ENCODE measurements at regions not wholly inside any gene's neighbourhood (a gene's known extent, or its start where the extent isn't known, plus 50 kb on each side); places are given as distances from the start of the nearest gene placed in this dataset.

GRCh38 chrX:47710252-47710651 is 51.3 kb upstream of the UXT start:
- H2AFZ ChIP-seq (replicated peaks; ENCODE audit: low read length, poor library complexity) = no peak overlapping the region
- H4K20me1 ChIP-seq (ENCODE audit: insufficient read depth, low read length) = no peaks in the 10 kb centered on the region
- in situ Hi-C loops (cut with MboI; ENCODE audit: low sequenced_read_pairs) (no loop called here), dilution Hi-C loops (cut with HindIII; ENCODE audit: low sequenced_read_pairs, unreplicated experiment) (no loop called here), intact Hi-C loops (cut with micrococcal nuclease) (no loop called here)
- ChIA-PET CTCF (no interaction called here), POLR2A (ENCODE audit: unreplicated experiment) (no interaction called here)
- H2BK120ac ChIP-seq (ENCODE audit: low read depth, low read length) = no peak overlapping the region
- no peak overlapping the region for H3K14ac ChIP-seq (replicated peaks; ENCODE audit: low read depth, low read length)
- H3K36me3 ChIP-seq (ENCODE audit: control insufficient read depth, insufficient read depth, low read length) = no peaks in the 10 kb centered on the region
- H3K9me3 ChIP-seq (ENCODE audit: control insufficient read depth, insufficient read depth, low read length) = no peaks in the 10 kb centered on the region
- no peak overlapping the region for H2AK9ac ChIP-seq (replicated peaks; ENCODE audit: low read depth, low read length, poor library complexity)
- no TSS peak for BruUV-seq (replicated peaks)
- no peak overlapping the region for H4K5ac ChIP-seq (ENCODE audit: low read depth, low read length)
- H2BK5ac ChIP-seq (ENCODE audit: low read depth, low read length, poor library complexity, severe bottlenecking) = no peak overlapping the region
- no peak overlapping the region for H2BK15ac ChIP-seq (ENCODE audit: low read depth, low read length)
- H4K8ac ChIP-seq (ENCODE audit: low read depth in 2 of 2, low read length in 2 of 2) = no peak overlapping the region
- TF ChIP-seq ELK1 (IDR thresholded peaks at IDR 0.05; ENCODE audit: borderline replicate concordance, low read depth, low read length) = no peak
- TF ChIP-seq NFE2L2 (IDR thresholded peaks at IDR 0.05; ENCODE audit: low read depth, low read length) = no peak
- no peak for TF ChIP-seq SMC3 (IDR thresholded peaks at IDR 0.05; ENCODE audit: low read depth, low read length)
- TF ChIP-seq BHLHE40 (IDR thresholded peaks at IDR 0.05; ENCODE audit: low read depth, low read length) = no peak
- TF ChIP-seq MAFK (IDR thresholded peaks at IDR 0.05; ENCODE audit: low read depth, low read length) = no peak
- no peak for TF ChIP-seq RCOR1 (IDR thresholded peaks at IDR 0.05; ENCODE audit: insufficient replicate concordance, low read length)
- TF ChIP-seq RAD21 (IDR thresholded peaks at IDR 0.05; ENCODE audit: low read length) = no peak
- no peak for TF ChIP-seq USF2 (IDR thresholded peaks at IDR 0.05; ENCODE audit: low read depth, low read length)
- TF ChIP-seq POLR2A (IDR thresholded peaks at IDR 0.05; ENCODE audit: low read depth, low read length) = no peak
- TF ChIP-seq CEBPB (IDR thresholded peaks at IDR 0.05; ENCODE audit: low read depth, low read length) = no peak
- no peak for TF ChIP-seq CHD1 (IDR thresholded peaks at IDR 0.05; ENCODE audit: low read depth, low read length)
- TF ChIP-seq CTCF (conservative IDR thresholded peaks at IDR 0.05; ENCODE audit: low read depth, low read length) = no peak
- no peak for TF ChIP-seq FOS (IDR thresholded peaks at IDR 0.05; ENCODE audit: low read depth, low read length)
- no peak for TF ChIP-seq RFX5 (IDR thresholded peaks at IDR 0.05; ENCODE audit: low read depth, low read length)
- no peak for TF ChIP-seq MXI1 (IDR thresholded peaks at IDR 0.05; ENCODE audit: borderline replicate concordance, low read depth, low read length)
- H3K9me1 ChIP-seq (ENCODE audit: insufficient read depth, low read length) = no peaks in the 10 kb centered on the region
- no peak overlapping the region for H2BK20ac ChIP-seq (ENCODE audit: low read depth, low read length)
- H3K9ac ChIP-seq (ENCODE audit: low read depth, low read length) = no peak overlapping the region
- H3K56ac ChIP-seq (ENCODE audit: extremely low read depth, insufficient read depth, low read length) = no peak overlapping the region
- no peak overlapping the region for H3K4me3 ChIP-seq (ENCODE audit: insufficient read depth, low read depth, low read length)
- no peak overlapping the region for H3K23ac ChIP-seq (ENCODE audit: low read depth, low read length)
- no peak overlapping the region for H3K4ac ChIP-seq (ENCODE audit: low read depth, low read length)
- H3K79me1 ChIP-seq (ENCODE audit: low read depth in 1 of 2, low read length in 2 of 2) = no peaks in the 10 kb centered on the region
- H3K4me2 ChIP-seq (ENCODE audit: low read depth, low read length) = no peak overlapping the region
- no peak overlapping the region for H3K27ac ChIP-seq (ENCODE audit: insufficient read depth, low read length)
- no peak overlapping the region for H2AK5ac ChIP-seq (ENCODE audit: low read depth, low read length)
- DNase-seq (no peak), ATAC-seq (ENCODE audit: low read depth) (no peak)
- no peaks in the 10 kb centered on the region for H3K4me1 ChIP-seq (ENCODE audit: control insufficient read depth, insufficient read depth, low read length)
- H4K91ac ChIP-seq (ENCODE audit: insufficient read depth, low read depth, low read length) = no peak overlapping the region
- H3K18ac ChIP-seq (ENCODE audit: low read depth, low read length) = no peak overlapping the region
- H3K27me3 ChIP-seq (ENCODE audit: control insufficient read depth, insufficient read depth, low read length) = peaks cover 17% of the 10 kb centered on the region
- WGBS, 2 experiments (ENCODE audit: extremely low coverage in 2 of 2, insufficient read length in 1 of 2) = 40% methylated on average over 1 of the region's 1 CpG; no CpG with 5 or more reads in 1 of the 2 experiments
